Panc1 (cell line): ENCODE measurements at regions not wholly inside any gene's neighbourhood (a gene's known extent, or its start where the extent isn't known, plus 50 kb on each side); places are given as distances from the start of the nearest gene placed in this dataset.

Source experiments
- ATAC-seq: fragments of 200-7000 bp; cut with Tn5 transposase; 2 replicates; pipeline ENCODE4 v1.9.1; 2020; ENCODE audit warnings: mild to moderate bottlenecking, moderate library complexity
- BruUV-seq: library from RNA; stranded (reverse); fragments of 400-500 nt; replicated peaks from 2 replicates; lab custom pipeline; 2021; lab: Mats Ljungman, UMichigan
- CTCF ChIA-PET: fragments of 300-600 bp; sonication (Branson Sonifier 250); formaldehyde crosslinking; loops from one replicate; lab custom pipeline; 2022; ENCODE audit warnings: antibody characterized with exemption; lab: Charles Lee
- POLR2A ChIA-PET: fragments of 300-600 bp; sonication (Branson Sonifier 250); formaldehyde crosslinking; loops from one replicate; lab custom pipeline; 2022; ENCODE audit warnings: antibody characterized with exemption; lab: Charles Lee
- DNase-seq: peaks from one replicate; pipeline ENCODE4 v3.0.0-alpha.2; 2010; ENCODE audit warnings: low read depth, low spot score
- H3K27ac ChIP-seq: 2 replicates; pipeline ENCODE4 v1.5.1; 2011; ENCODE audit warnings: mild to moderate bottlenecking, low read length, inconsistent platforms
- H3K27me3 ChIP-seq: fragments of 200-500 bp; sonication (Bioruptor generic); 2 replicates; pipeline ENCODE4 v1.6.0; 2014; ENCODE audit warnings: low read length, inconsistent platforms; ENCODE audit not compliant: control insufficient read depth, insufficient read depth
- H3K36me3 ChIP-seq: fragments of 200-500 bp; sonication (Bioruptor generic); 2 replicates; pipeline ENCODE4 v1.5.1; 2014; ENCODE audit warnings: inconsistent platforms, mild to moderate bottlenecking, low read length, moderate library complexity; ENCODE audit not compliant: control insufficient read depth, insufficient read depth
- H3K4me1 ChIP-seq: 2 replicates; pipeline ENCODE4 v1.5.1; 2011; ENCODE audit warnings: inconsistent platforms, mild to moderate bottlenecking, low read length, moderate library complexity; ENCODE audit not compliant: control insufficient read depth, insufficient read depth
- H3K4me3 ChIP-seq, 2 experiments: 2 replicates each; pipeline ENCODE4 v1.5.1; 2011 to 2012; ENCODE audit warnings: low read depth in 2 of 2, low read length in 2 of 2, mild to moderate bottlenecking in 2 of 2, inconsistent platforms in 1 of 2, moderate library complexity in 1 of 2
- H3K9me3 ChIP-seq: fragments of 200-500 bp; sonication (Bioruptor generic); 2 replicates; pipeline ENCODE4 v1.5.1; 2014; ENCODE audit warnings: low read depth, mild to moderate bottlenecking, inconsistent platforms, low read length, moderate library complexity; ENCODE audit not compliant: control insufficient read depth, insufficient read depth
- CTCF ChIP-seq: fragments of 450-650 bp; IDR thresholded peaks from 2 replicates; pipeline ENCODE4 v1.5.1; 2017; ENCODE audit warnings: mild to moderate bottlenecking
- POLR2AphosphoS5 ChIP-seq: IDR thresholded peaks from 2 replicates; pipeline ENCODE4 v1.6.1; 2012; ENCODE audit warnings: mild to moderate bottlenecking, low read depth, low read length, moderate library complexity
- REST ChIP-seq, 2 experiments: IDR thresholded peaks; 2 replicates each; pipeline ENCODE4 v1.6.1; 2011 to 2012; ENCODE audit warnings: low read depth in 2 of 2, control low read depth in 1 of 2, low read length in 1 of 2, mild to moderate bottlenecking in 1 of 2, moderate library complexity in 1 of 2; ENCODE audit not compliant: insufficient read depth in 1 of 2
- SIN3A ChIP-seq: IDR thresholded peaks from 2 replicates; pipeline ENCODE4 v1.6.1; 2012; ENCODE audit warnings: low read depth, mild to moderate bottlenecking, low read length, moderate library complexity, borderline replicate concordance; ENCODE audit not compliant: insufficient read depth
- TCF7L2 ChIP-seq: IDR thresholded peaks from 2 replicates; pipeline ENCODE4 v1.6.1; 2011; ENCODE audit warnings: mild to moderate bottlenecking, low read depth, low read length, inconsistent platforms
- in situ Hi-C: cut with HindIII; loops from 2 replicates; pipeline ENCODE4 v1.10.0; 2016; ENCODE audit warnings: low sequenced_read_pairs, low pct_unique_long_range_greater_than_20kb
- intact Hi-C: fragments of 100-400 bp; cut with micrococcal nuclease; formaldehyde crosslinking; loops from one replicate; pipeline ENCODE4 v1.10.0; 2022; ENCODE audit not compliant: unreplicated experiment

DNA sequence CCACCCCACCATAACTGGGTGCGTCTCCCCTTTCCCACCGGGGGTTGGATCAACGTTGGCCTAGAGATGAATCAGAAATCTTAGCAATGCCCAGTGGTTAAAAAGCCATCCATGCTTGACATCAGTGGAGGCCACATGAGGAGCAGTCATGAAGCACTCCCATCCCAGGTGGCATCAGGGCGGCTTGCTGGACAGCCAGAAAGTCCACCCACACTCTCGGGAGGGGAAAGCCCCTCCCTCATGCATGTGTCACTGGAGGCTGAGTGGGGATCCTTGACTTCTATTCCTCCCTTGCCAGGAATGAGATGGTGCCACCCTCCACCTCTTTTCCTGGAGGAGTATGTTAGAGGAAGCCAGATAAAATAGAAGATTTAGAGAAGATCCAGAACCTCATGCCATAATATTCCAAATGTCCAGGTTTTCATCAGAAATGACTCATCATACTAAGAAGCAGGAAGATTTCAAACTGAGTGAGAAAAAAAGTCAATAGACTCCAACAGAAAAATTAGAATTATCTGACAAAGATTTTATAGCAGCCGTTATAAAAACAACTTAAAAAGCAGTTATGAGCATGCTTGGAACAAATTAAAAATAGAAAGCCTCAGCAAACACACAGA is 507.1 kb upstream of the ID2 start:
- DNase-seq = no peak
- H3K4me1 ChIP-seq = no peaks in the 10 kb centered on the region
- POLR2A ChIA-PET = no interaction called here
- CTCF ChIA-PET = no interaction called here
- ATAC-seq = no peak
- H3K27me3 ChIP-seq = no peaks in the 10 kb centered on the region
- intact Hi-C loops (no loop called here), in situ Hi-C loops (no loop called here)
- no peaks in the 10 kb centered on the region for H3K9me3 ChIP-seq
- H3K4me3 ChIP-seq = no peak overlapping the region
- no TSS peak for BruUV-seq
- H3K27ac ChIP-seq = no peak overlapping the region
- H3K36me3 ChIP-seq = no peaks in the 10 kb centered on the region
- no peak for TF ChIP-seq SIN3A
- TF ChIP-seq POLR2AphosphoS5 = no peak
- TF ChIP-seq TCF7L2 = no peak
- no peak for TF ChIP-seq REST (IDR thresholded peaks at IDR 0.05; ENCODE audit: insufficient read depth in 1 of 2, low read depth in 2 of 2, low read length in 1 of 2)
- no peak for TF ChIP-seq CTCF

GRCh38 chr2:8176887-8177286 is 505.0 kb upstream of the ID2 start:
- H3K27ac ChIP-seq = no peak overlapping the region
- BruUV-seq = no TSS peak
- no peak overlapping the region for H3K4me3 ChIP-seq
- DNase-seq (no peak), ATAC-seq (no peak)
- no peak for TF ChIP-seq POLR2AphosphoS5
- TF ChIP-seq REST (IDR thresholded peaks at IDR 0.05; ENCODE audit: insufficient read depth in 1 of 2, low read depth in 2 of 2, low read length in 1 of 2) = no peak
- TF ChIP-seq TCF7L2 = no peak
- no peak for TF ChIP-seq SIN3A
- TF ChIP-seq CTCF = no peak
- H3K27me3 ChIP-seq = no peaks in the 10 kb centered on the region
- ChIA-PET CTCF (no interaction called here), POLR2A (no interaction called here)
- in situ Hi-C loops = no loop called here
- H3K4me1 ChIP-seq = no peaks in the 10 kb centered on the region
- H3K9me3 ChIP-seq = no peaks in the 10 kb centered on the region
- no peaks in the 10 kb centered on the region for H3K36me3 ChIP-seq
- intact Hi-C loops = no loop called here
